ENCODE measurements at regions not wholly inside any gene's neighbourhood (a gene's known extent, or its start where the extent isn't known, plus 50 kb on each side); places are given as distances from the start of the nearest gene placed in this dataset.

DNA sequence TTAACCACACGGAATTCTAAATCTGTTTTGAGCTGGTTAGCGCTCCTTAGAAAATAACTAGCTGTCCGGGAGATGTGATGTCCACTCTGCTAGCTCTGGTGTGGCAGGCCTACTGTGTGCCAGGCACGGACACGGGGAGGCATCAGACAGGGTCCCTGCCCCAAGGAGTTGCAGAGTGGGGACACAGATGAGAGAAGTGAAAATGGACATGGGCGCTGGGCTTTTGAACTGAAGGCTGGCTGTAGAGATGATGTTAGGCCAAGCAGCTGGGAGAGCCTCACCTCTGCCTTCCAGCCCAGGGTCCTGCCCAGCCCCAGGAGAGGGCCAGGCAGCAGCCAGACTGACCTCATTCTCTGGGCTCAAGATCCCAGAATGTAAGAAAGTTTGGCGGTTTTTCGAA, 368.6 kb downstream of the CTTN start:
- Histone ChIP-seq H3K9ac (ENCODE audit: low read length) (no peak overlapping the region), H4K20me1 (ENCODE audit: low read depth, low read length) (no peaks in the 10 kb centered on the region), H3K36me3 (ENCODE audit: low read length) (no peaks in the 10 kb centered on the region), H3K9me3 (ENCODE audit: insufficient read depth, low read length) (no peaks in the 10 kb centered on the region), H3K27me3 (ENCODE audit: low read length) (no peaks in the 10 kb centered on the region), H3F3A (ENCODE audit: insufficient read depth) (no peaks in the 10 kb centered on the region), H2AFZ (ENCODE audit: low read depth, low read length, severe bottlenecking) (no peak overlapping the region), H3K9me2 (replicated peaks; ENCODE audit: insufficient read depth, low read length) (no peaks in the 10 kb centered on the region), H3K4me2 (ENCODE audit: low read depth, low read length, poor library complexity, severe bottlenecking) (no peak overlapping the region), H3K4me3 (ENCODE audit: insufficient read depth, low read length, poor library complexity, severe bottlenecking) (no peak overlapping the region), H3K27ac (ENCODE audit: low read depth, low read length) (no peak overlapping the region), H3K79me2 (ENCODE audit: insufficient read depth, low read length) (no peaks in the 10 kb centered on the region)
- TF ChIP-seq EZH2phosphoT487 (conservative IDR thresholded peaks at IDR 0.05; ENCODE audit: low read length), result no peak

- Histone ChIP-seq H3K79me2 (ENCODE audit: insufficient read depth, low read length) (no peaks in the 10 kb centered on the region), H3K9me2 (replicated peaks; ENCODE audit: insufficient read depth, low read length) (no peaks in the 10 kb centered on the region), H2AFZ (ENCODE audit: low read depth, low read length, severe bottlenecking) (no peak overlapping the region), H3K4me3 (ENCODE audit: insufficient read depth, low read length, poor library complexity, severe bottlenecking) (no peak overlapping the region), H3K9me3 (ENCODE audit: insufficient read depth, low read length) (no peaks in the 10 kb centered on the region), H3K9ac (ENCODE audit: low read length) (no peak overlapping the region), H4K20me1 (ENCODE audit: low read depth, low read length) (no peaks in the 10 kb centered on the region), H3K36me3 (ENCODE audit: low read length) (no peaks in the 10 kb centered on the region), H3F3A (ENCODE audit: insufficient read depth) (no peaks in the 10 kb centered on the region), H3K27me3 (ENCODE audit: low read length) (no peaks in the 10 kb centered on the region), H3K4me2 (ENCODE audit: low read depth, low read length, poor library complexity, severe bottlenecking) (no peak overlapping the region), H3K27ac (ENCODE audit: low read depth, low read length) (no peak overlapping the region)
- TF ChIP-seq CTCF (IDR thresholded peaks at IDR 0.05; ENCODE audit: insufficient read depth, low read length, poor library complexity, severe bottlenecking) (no peak), EZH2phosphoT487 (conservative IDR thresholded peaks at IDR 0.05; ENCODE audit: low read length) (no peak)
Observed at GRCh38 chr11:70768346-70769095, 370.2 kb downstream of the CTTN start.

DNA sequence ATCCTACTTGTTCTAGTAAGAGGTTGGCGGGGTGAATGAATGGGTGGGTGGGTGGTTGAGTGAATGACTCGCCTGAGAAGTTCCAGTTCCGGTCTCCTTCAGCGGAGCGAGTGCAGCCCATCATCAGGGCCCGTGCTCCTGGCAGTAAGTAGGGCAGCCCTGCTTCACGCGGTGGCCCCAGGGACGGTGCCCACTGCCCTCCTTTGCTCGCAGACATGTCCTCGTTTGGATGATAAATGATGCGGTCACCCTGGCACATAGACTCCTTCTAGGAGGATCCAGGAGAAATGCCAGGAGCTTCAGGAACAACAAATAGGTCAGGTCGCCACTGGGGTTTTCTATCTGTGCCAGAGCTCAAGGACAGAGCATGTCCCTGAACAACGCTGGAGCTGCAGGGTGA, 370.8 kb downstream of the CTTN start:
- no peaks in the 10 kb centered on the region for H3K36me3 ChIP-seq (ENCODE audit: low read length)
- no peak overlapping the region for H3K9ac ChIP-seq (ENCODE audit: low read length)
- TF ChIP-seq EZH2phosphoT487 (conservative IDR thresholded peaks at IDR 0.05; ENCODE audit: low read length) (no peak), CTCF (IDR thresholded peaks at IDR 0.05; ENCODE audit: insufficient read depth, low read length, poor library complexity, severe bottlenecking) (no peak)
- H3K4me3 ChIP-seq (ENCODE audit: insufficient read depth, low read length, poor library complexity, severe bottlenecking), result no peak overlapping the region
- no peaks in the 10 kb centered on the region for H3K9me3 ChIP-seq (ENCODE audit: insufficient read depth, low read length)
- H3F3A ChIP-seq (ENCODE audit: insufficient read depth), result no peaks in the 10 kb centered on the region
- H3K9me2 ChIP-seq (replicated peaks; ENCODE audit: insufficient read depth, low read length), result no peaks in the 10 kb centered on the region
- H4K20me1 ChIP-seq (ENCODE audit: low read depth, low read length), result no peaks in the 10 kb centered on the region
- no peak overlapping the region for H2AFZ ChIP-seq (ENCODE audit: low read depth, low read length, severe bottlenecking)
- H3K79me2 ChIP-seq (ENCODE audit: insufficient read depth, low read length), result no peaks in the 10 kb centered on the region
- H3K27me3 ChIP-seq (ENCODE audit: low read length), result no peaks in the 10 kb centered on the region
- H3K27ac ChIP-seq (ENCODE audit: low read depth, low read length), result no peak overlapping the region
- H3K4me2 ChIP-seq (ENCODE audit: low read depth, low read length, poor library complexity, severe bottlenecking), result no peak overlapping the region

DNA sequence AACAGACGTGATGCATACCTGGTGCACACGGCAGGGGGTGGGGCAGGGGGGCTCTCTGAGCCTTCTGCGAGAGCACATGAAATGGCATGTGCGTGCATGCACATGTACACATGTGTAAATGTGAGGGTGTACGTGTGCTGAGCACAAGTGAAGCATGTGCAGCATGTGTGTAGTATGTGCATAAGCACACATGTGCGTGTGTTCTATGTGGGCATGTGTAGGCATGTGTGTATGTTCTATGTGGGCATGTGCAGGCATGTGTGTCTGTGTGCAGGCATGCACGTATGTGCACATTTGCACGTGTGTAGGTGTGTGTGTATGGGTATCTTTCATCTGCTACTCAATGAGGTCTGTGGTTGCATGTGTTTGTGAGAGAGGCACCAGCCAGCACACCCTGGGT, 371.2 kb downstream of the CTTN start:
- H4K20me1 ChIP-seq (ENCODE audit: low read depth, low read length), result no peaks in the 10 kb centered on the region
- H3K27ac ChIP-seq (ENCODE audit: low read depth, low read length), result no peak overlapping the region
- H3K9ac ChIP-seq (ENCODE audit: low read length), result no peak overlapping the region
- no peak overlapping the region for H3K4me2 ChIP-seq (ENCODE audit: low read depth, low read length, poor library complexity, severe bottlenecking)
- no peaks in the 10 kb centered on the region for H3K36me3 ChIP-seq (ENCODE audit: low read length)
- H3K4me3 ChIP-seq (ENCODE audit: insufficient read depth, low read length, poor library complexity, severe bottlenecking), result no peak overlapping the region
- no peaks in the 10 kb centered on the region for H3K27me3 ChIP-seq (ENCODE audit: low read length)
- no peak overlapping the region for H2AFZ ChIP-seq (ENCODE audit: low read depth, low read length, severe bottlenecking)
- no peaks in the 10 kb centered on the region for H3F3A ChIP-seq (ENCODE audit: insufficient read depth)
- H3K9me3 ChIP-seq (ENCODE audit: insufficient read depth, low read length), result no peaks in the 10 kb centered on the region
- H3K9me2 ChIP-seq (replicated peaks; ENCODE audit: insufficient read depth, low read length), result no peaks in the 10 kb centered on the region
- TF ChIP-seq EZH2phosphoT487 (conservative IDR thresholded peaks at IDR 0.05; ENCODE audit: low read length) (no peak), CTCF (IDR thresholded peaks at IDR 0.05; ENCODE audit: insufficient read depth, low read length, poor library complexity, severe bottlenecking) (no peak)
- no peaks in the 10 kb centered on the region for H3K79me2 ChIP-seq (ENCODE audit: insufficient read depth, low read length)
